Uterus (tissue), 3 donors: ENCODE measurements at regions not wholly inside any gene's neighbourhood (a gene's known extent, or its start where the extent isn't known, plus 50 kb on each side); places are given as distances from the start of the nearest gene placed in this dataset.

ENCODE experiments used
- DNase-seq, 2 donors: peaks; one replicate each; pipeline ENCODE4 v3.0.0-alpha.2; 2019 to 2020
- H3K27ac ChIP-seq, 2 donors: fragments of 200-600 bp; sonication (generic); 1 replicate in 1 of 2; 2 replicates in 1 of 2; pipeline ENCODE4 v1.5.1; 2016 to 2018
- H3K27me3 ChIP-seq, 2 donors: fragments of 200-600 bp; sonication (generic); one replicate each; pipeline ENCODE4 v1.5.1; 2018 to 2019; ENCODE audit warnings: control low read depth in 1 of 2
- H3K36me3 ChIP-seq, 2 donors: fragments of 200-600 bp; sonication (generic); one replicate each; pipeline ENCODE4 v1.5.1; 2019; ENCODE audit warnings: control low read depth in 1 of 2
- H3K4me1 ChIP-seq, 2 donors: fragments of 200-600 bp; sonication (generic); one replicate each; pipeline ENCODE4 v1.5.1; 2018 to 2019; ENCODE audit warnings: control low read depth in 1 of 2
- H3K4me3 ChIP-seq, 2 donors: fragments of 200-600 bp; sonication (generic); 1 replicate in 1 of 2; 2 replicates in 1 of 2; pipeline ENCODE4 v1.5.1; 2018 to 2019; ENCODE audit warnings: mild to moderate bottlenecking in 1 of 2
- H3K9me3 ChIP-seq, 2 donors: fragments of 200-600 bp; sonication (generic); one replicate each; pipeline ENCODE4 v1.5.1; 2019; ENCODE audit warnings: control low read depth in 1 of 2
- POLR2A ChIP-seq, 2 donors: fragments of 450-650 bp; IDR thresholded peaks; one replicate each; pipeline ENCODE4 v1.6.1; 2016; ENCODE audit warnings: antibody characterized with exemption in 2 of 2, mild to moderate bottlenecking in 1 of 2, moderate library complexity in 1 of 2
- intact Hi-C: fragments of 100-400 bp; cut with DNase I; formaldehyde crosslinking; loops from one replicate; pipeline ENCODE4 v1.15.1; 2023; ENCODE audit warnings: low total_unique reads
- TF ChIP-seq, protein P1 (sequence below), 4 experiments: fragments of 200-600 bp in 2 of 4; fragments of 450-650 bp in 2 of 4; sonication (generic) in 2 of 4; IDR thresholded peaks; one replicate each; pipeline ENCODE4 v1.5.1; 2016 to 2019; ENCODE audit warnings: antibody characterized with exemption in 4 of 4, mild to moderate bottlenecking in 2 of 4, moderate library complexity in 1 of 4
- donor health status: DM: yes; HTN: yes; CAD: no.

GRCh38 chr4:18155067-18156041 lies 133.8 kb upstream of the LCORL start:
- H3K4me3 ChIP-seq = no peak overlapping the region
- no peak for DNase-seq
- no peaks in the 10 kb centered on the region for H3K9me3 ChIP-seq
- H3K36me3 ChIP-seq = no peaks in the 10 kb centered on the region
- no peaks in the 10 kb centered on the region for H3K4me1 ChIP-seq
- no peak overlapping the region for H3K27ac ChIP-seq
- no peaks in the 10 kb centered on the region for H3K27me3 ChIP-seq
- intact Hi-C loops = no loop called here
- TF ChIP-seq, protein P1, sequence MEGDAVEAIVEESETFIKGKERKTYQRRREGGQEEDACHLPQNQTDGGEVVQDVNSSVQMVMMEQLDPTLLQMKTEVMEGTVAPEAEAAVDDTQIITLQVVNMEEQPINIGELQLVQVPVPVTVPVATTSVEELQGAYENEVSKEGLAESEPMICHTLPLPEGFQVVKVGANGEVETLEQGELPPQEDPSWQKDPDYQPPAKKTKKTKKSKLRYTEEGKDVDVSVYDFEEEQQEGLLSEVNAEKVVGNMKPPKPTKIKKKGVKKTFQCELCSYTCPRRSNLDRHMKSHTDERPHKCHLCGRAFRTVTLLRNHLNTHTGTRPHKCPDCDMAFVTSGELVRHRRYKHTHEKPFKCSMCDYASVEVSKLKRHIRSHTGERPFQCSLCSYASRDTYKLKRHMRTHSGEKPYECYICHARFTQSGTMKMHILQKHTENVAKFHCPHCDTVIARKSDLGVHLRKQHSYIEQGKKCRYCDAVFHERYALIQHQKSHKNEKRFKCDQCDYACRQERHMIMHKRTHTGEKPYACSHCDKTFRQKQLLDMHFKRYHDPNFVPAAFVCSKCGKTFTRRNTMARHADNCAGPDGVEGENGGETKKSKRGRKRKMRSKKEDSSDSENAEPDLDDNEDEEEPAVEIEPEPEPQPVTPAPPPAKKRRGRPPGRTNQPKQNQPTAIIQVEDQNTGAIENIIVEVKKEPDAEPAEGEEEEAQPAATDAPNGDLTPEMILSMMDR (IDR thresholded peaks at IDR 0.05) = no peak
- no peak for TF ChIP-seq POLR2A (IDR thresholded peaks at IDR 0.05)

DNA sequence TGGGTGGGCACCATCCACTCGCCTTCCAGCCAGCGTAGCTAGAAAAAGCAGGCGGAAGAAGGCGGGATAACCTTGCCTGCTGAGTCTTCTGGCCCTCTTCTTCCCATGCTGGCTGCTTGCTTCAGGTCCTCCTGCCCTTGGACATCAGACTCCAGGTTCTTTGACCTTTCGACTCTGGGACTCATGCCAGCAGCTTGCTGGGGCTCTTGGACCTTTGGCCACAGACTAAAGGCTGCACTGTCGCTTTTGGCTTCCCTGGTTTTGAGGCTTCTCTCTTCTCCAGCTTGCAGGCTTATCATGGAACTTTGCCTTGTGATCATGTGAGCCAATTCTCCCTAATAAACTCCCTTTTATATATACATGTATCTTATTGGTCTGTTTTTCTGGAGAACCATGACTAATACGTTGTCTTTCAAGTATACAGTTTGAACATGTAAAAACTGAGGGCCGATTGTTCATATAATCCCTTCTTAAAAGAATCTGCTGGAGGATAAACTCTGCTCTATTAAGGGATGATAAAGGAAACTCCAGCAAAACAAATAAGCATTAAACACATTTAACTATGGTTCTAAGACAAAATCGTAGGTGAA lies 116.6 kb upstream of the LCORL start:
- intact Hi-C loops = no loop called here
- TF ChIP-seq POLR2A (IDR thresholded peaks at IDR 0.05) = no peak
- TF ChIP-seq, protein P1 (IDR thresholded peaks at IDR 0.05) = no peak
- no peak for DNase-seq
- no peaks in the 10 kb centered on the region for H3K9me3 ChIP-seq
- no peaks in the 10 kb centered on the region for H3K36me3 ChIP-seq
- no peaks in the 10 kb centered on the region for H3K4me1 ChIP-seq
- no peak overlapping the region for H3K27ac ChIP-seq
- no peaks in the 10 kb centered on the region for H3K27me3 ChIP-seq
- H3K4me3 ChIP-seq = no peak overlapping the region

DNA sequence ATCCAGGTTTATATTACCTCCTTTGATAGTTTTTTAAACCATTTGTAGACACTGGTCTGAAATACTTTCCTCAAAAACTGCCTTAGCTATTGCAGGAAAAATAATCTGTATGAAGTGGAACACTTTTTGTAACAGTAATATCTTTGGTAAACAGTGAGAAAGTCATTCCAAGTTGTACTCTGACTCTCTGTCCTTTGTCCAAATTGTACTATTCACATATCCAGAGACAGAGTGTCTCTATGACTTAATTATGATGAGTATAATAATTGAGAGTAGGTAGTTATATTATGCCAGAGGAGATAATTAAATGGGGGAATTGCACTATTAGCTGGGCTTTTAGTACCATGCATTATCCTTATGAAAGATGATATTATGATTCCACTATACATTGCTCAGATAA lies 112.6 kb upstream of the LCORL start:
- Histone ChIP-seq H3K27ac (no peak overlapping the region), H3K27me3 (no peaks in the 10 kb centered on the region), H3K9me3 (no peaks in the 10 kb centered on the region), H3K4me3 (no peak overlapping the region), H3K4me1 (no peaks in the 10 kb centered on the region), H3K36me3 (no peaks in the 10 kb centered on the region)
- TF ChIP-seq POLR2A (IDR thresholded peaks at IDR 0.05) = no peak
- TF ChIP-seq, protein P1 (IDR thresholded peaks at IDR 0.05) = no peak
- intact Hi-C loops = no loop called here
- DNase-seq = no peak

DNA sequence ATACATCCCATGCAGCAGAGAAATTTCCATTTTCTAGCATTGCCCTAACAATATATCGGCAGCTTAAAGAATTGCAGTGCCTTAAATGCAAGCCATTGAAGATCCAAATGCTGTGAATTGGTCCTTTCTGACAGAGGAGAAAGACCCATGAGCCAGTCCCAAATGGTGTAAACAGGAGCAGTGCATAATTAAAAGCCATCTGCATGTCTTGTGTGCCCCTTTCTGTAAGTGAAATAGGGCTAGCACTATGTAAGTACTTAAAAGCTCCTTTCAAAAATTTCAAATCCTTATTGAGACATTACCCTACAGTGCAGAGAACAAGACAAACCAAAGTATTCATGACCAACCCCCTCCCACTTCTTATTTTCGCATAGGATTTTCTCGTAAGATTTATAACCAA lies 108.7 kb upstream of the LCORL start:
- H3K4me1 ChIP-seq = no peaks in the 10 kb centered on the region
- DNase-seq = no peak
- no peak for TF ChIP-seq POLR2A (IDR thresholded peaks at IDR 0.05)
- TF ChIP-seq, protein P1 (IDR thresholded peaks at IDR 0.05) = no peak
- H3K27ac ChIP-seq = no peak overlapping the region
- no peaks in the 10 kb centered on the region for H3K27me3 ChIP-seq
- H3K4me3 ChIP-seq = no peak overlapping the region
- intact Hi-C loops = no loop called here
- H3K9me3 ChIP-seq = no peaks in the 10 kb centered on the region
- no peaks in the 10 kb centered on the region for H3K36me3 ChIP-seq

DNA sequence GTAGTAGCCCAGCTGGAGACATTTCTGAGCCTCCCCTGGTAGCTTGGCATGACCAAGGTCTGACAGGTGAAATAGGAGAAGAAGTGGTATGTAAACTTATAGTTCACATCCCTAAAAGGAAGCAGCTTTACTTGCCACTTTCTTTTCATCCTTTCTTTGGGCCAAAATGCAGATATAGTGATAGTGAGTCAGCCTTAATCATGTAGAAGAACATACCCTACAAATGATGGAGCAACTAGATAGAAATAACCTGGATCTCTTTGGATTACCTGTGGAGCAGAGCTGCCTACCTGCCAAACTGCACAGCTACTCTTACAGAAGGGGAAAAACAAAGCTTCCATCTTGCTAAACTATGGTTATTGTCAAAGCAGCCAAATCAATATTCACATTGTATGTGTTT lies 106.7 kb upstream of the LCORL start:
- intact Hi-C loops = no loop called here
- H3K9me3 ChIP-seq = no peaks in the 10 kb centered on the region
- TF ChIP-seq, protein P1 (IDR thresholded peaks at IDR 0.05) = no peak
- no peak for TF ChIP-seq POLR2A (IDR thresholded peaks at IDR 0.05)
- H3K27me3 ChIP-seq = no peaks in the 10 kb centered on the region
- no peak overlapping the region for H3K4me3 ChIP-seq
- H3K27ac ChIP-seq = no peak overlapping the region
- H3K4me1 ChIP-seq = no peaks in the 10 kb centered on the region
- DNase-seq = no peak
- H3K36me3 ChIP-seq = no peaks in the 10 kb centered on the region
